Type B pancreatic cell (in vitro differentiated cells): ENCODE measurements at regions not wholly inside any gene's neighbourhood (a gene's known extent, or its start where the extent isn't known, plus 50 kb on each side); places are given as distances from the start of the nearest gene placed in this dataset.
"Not testable (repeated sequence)": the region's sequence is repeated elsewhere in the genome, so short reads cannot be mapped to it uniquely, and the experiment has no call there.

ENCODE experiments used
- DNase-seq: peaks from one replicate; pipeline ENCODE4 v3.0.0; 2021; ENCODE audit warnings: mixed read lengths; ENCODE audit not compliant: unreplicated experiment; ENCODE audit errors: extremely low spot score
- H3K27ac Mint-ChIP-seq: 2 replicates; pipeline ENCODE4 v1.8.0; 2021; ENCODE audit warnings: mild to moderate bottlenecking, mixed read lengths
- H3K27me3 Mint-ChIP-seq: 2 replicates; pipeline ENCODE4 v1.8.0; 2021; ENCODE audit warnings: mixed read lengths
- H3K36me3 Mint-ChIP-seq: 2 replicates; pipeline ENCODE4 v1.8.0; 2021; ENCODE audit warnings: mixed read lengths
- H3K4me1 Mint-ChIP-seq: one replicate; pipeline ENCODE4 v1.8.0; 2021; ENCODE audit warnings: mixed read lengths; ENCODE audit not compliant: unreplicated experiment
- H3K4me3 Mint-ChIP-seq: 2 replicates; pipeline ENCODE4 v1.8.0; 2021; ENCODE audit warnings: mild to moderate bottlenecking, mixed read lengths
- H3K9me3 Mint-ChIP-seq: 2 replicates; pipeline ENCODE4 v1.8.0; 2021; ENCODE audit warnings: mixed read lengths
- CTCF ChIP-seq: fragments of 200-600 bp; sonication (generic); conservative IDR thresholded peaks from 2 replicates; pipeline ENCODE4 v1.5.0; 2021; ENCODE audit warnings: antibody characterized with exemption, mild to moderate bottlenecking

GRCh38 chr3:128545120-128545752 lies 52.2 kb upstream of the GATA2 start:
- no peak for DNase-seq
- peaks cover 7% of the 10 kb centered on the region for H3K4me1 Mint-ChIP-seq
- no peak overlapping the region for H3K4me3 Mint-ChIP-seq
- TF ChIP-seq CTCF: no peak
- no peak overlapping the region for H3K27ac Mint-ChIP-seq
- no peaks in the 10 kb centered on the region for H3K36me3 Mint-ChIP-seq
- H3K27me3 Mint-ChIP-seq: peaks cover 8% of the 10 kb centered on the region
- H3K9me3 Mint-ChIP-seq: peaks cover 5% of the 10 kb centered on the region

GRCh38 chr3:128544190-128544589 lies 51.2 kb upstream of the GATA2 start:
- H3K36me3 Mint-ChIP-seq: no peaks in the 10 kb centered on the region
- H3K27ac Mint-ChIP-seq: no peak overlapping the region
- TF ChIP-seq CTCF: no peak
- H3K4me3 Mint-ChIP-seq: no peak overlapping the region
- H3K27me3 Mint-ChIP-seq: peaks cover 8% of the 10 kb centered on the region
- peaks cover 5% of the 10 kb centered on the region for H3K9me3 Mint-ChIP-seq
- peaks cover 6% of the 10 kb centered on the region for H3K4me1 Mint-ChIP-seq
- no peak for DNase-seq

- not testable (repeated sequence) for H3K27me3 Mint-ChIP-seq, H3K4me1 Mint-ChIP-seq, H3K27ac Mint-ChIP-seq, H3K4me3 Mint-ChIP-seq, H3K36me3 Mint-ChIP-seq, H3K9me3 Mint-ChIP-seq, DNase-seq
Measured at GRCh38 chr3:128543570-128544174, 50.7 kb upstream of the GATA2 start.
